Neural progenitor cell (in vitro differentiated cells): ENCODE measurements at regions not wholly inside any gene's neighbourhood (a gene's known extent, or its start where the extent isn't known, plus 50 kb on each side); places are given as distances from the start of the nearest gene placed in this dataset.
A peak's percentile ranks its signal among the peaks of the same experiment; 100 is the strongest.

ENCODE experiments used
- DNase-seq: peaks from one replicate; pipeline ENCODE4 v3.0.0-alpha.2; 2016; ENCODE audit warnings: low spot score
- H2AFZ ChIP-seq: fragments of 200-600 bp; sonication (generic); replicated peaks from 2 replicates; pipeline ENCODE4 v1.6.1; 2016; ENCODE audit warnings: antibody characterized with exemption
- H3F3A ChIP-seq: fragments of 200-600 bp; sonication (generic); 2 replicates; pipeline ENCODE4 v1.6.1; 2016; ENCODE audit warnings: antibody characterized with exemption, low read depth
- H3K27ac ChIP-seq: fragments of 200-600 bp; sonication (generic); 2 replicates; pipeline ENCODE4 v1.5.1; 2016; ENCODE audit warnings: mild to moderate bottlenecking
- H3K27me3 ChIP-seq: fragments of 200-600 bp; sonication (generic); 2 replicates; pipeline ENCODE4 v1.6.1; 2016; ENCODE audit warnings: mild to moderate bottlenecking, moderate library complexity
- H3K36me3 ChIP-seq: fragments of 200-600 bp; sonication (generic); 2 replicates; pipeline ENCODE4 v1.5.1; 2016
- H3K4me1 ChIP-seq: fragments of 200-600 bp; sonication (generic); 2 replicates; pipeline ENCODE4 v1.6.1; 2016; ENCODE audit warnings: mixed run types
- H3K4me2 ChIP-seq: fragments of 200-600 bp; sonication (generic); 2 replicates; pipeline ENCODE4 v1.6.1; 2016
- H3K4me3 ChIP-seq: fragments of 200-600 bp; sonication (generic); 2 replicates; pipeline ENCODE4 v1.5.1; 2016
- H3K79me2 ChIP-seq: fragments of 200-600 bp; sonication (generic); 2 replicates; pipeline ENCODE4 v1.6.1; 2016; ENCODE audit warnings: low read depth
- H3K9ac ChIP-seq: fragments of 200-600 bp; sonication (generic); 2 replicates; pipeline ENCODE4 v1.6.1; 2016
- H3K9me3 ChIP-seq: fragments of 200-600 bp; sonication (generic); 2 replicates; pipeline ENCODE4 v1.5.1; 2016; ENCODE audit warnings: low read depth
- H4K20me1 ChIP-seq: fragments of 200-600 bp; sonication (generic); 2 replicates; pipeline ENCODE4 v1.6.1; 2016; ENCODE audit warnings: low read depth
- H3K27ac Mint-ChIP-seq: 3 replicates; pipeline ENCODE4 v1.8.0; 2021; ENCODE audit warnings: mixed read lengths
- H3K27me3 Mint-ChIP-seq: 2 replicates; pipeline ENCODE4 v1.8.0; 2022; ENCODE audit warnings: low read depth, mild to moderate bottlenecking, inconsistent platforms, moderate library complexity, mixed read lengths; ENCODE audit not compliant: insufficient read depth
- H3K36me3 Mint-ChIP-seq: 3 replicates; pipeline ENCODE4 v1.8.0; 2021; ENCODE audit warnings: mixed read lengths
- H3K4me1 Mint-ChIP-seq: 3 replicates; pipeline ENCODE4 v1.8.0; 2021; ENCODE audit warnings: mixed read lengths
- H3K4me3 Mint-ChIP-seq: 3 replicates; pipeline ENCODE4 v1.8.0; 2021; ENCODE audit warnings: mild to moderate bottlenecking, moderate library complexity, mixed read lengths
- H3K9me3 Mint-ChIP-seq: 3 replicates; pipeline ENCODE4 v1.8.0; 2020; ENCODE audit warnings: mixed read lengths
- EZH2 ChIP-seq: fragments of 200-600 bp; sonication (generic); IDR thresholded peaks from 2 replicates; pipeline ENCODE4 v1.6.1; 2017; ENCODE audit warnings: antibody characterized with exemption, mild to moderate bottlenecking, moderate library complexity
- EZH2phosphoT487 ChIP-seq: fragments of 200-600 bp; sonication (generic); IDR thresholded peaks from 2 replicates; pipeline ENCODE4 v1.6.1; 2017; ENCODE audit warnings: antibody characterized with exemption
- TF ChIP-seq, protein P1 (sequence below): fragments of 200-600 bp; sonication (generic); IDR thresholded peaks from 2 replicates; pipeline ENCODE4 v1.5.1; 2017; ENCODE audit warnings: antibody characterized with exemption, mild to moderate bottlenecking

DNA sequence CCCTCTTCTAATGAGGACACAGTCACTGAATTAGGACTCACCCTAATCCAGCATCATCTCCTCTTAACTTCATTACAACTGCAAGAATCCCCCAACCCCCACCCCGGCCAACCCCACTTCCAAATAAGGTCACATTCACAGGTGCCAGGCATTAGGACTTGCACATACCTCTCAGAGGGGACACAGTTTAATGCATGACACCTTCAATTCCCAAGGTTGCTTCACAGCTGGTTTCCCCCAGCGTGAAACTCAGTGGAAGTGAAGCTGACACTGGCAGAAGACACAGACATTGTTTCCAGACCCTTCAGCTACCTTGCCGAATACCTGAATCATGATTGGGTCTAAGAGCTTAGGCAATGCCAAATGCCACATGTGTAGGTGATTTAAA lies 217.0 kb upstream of the DYNLRB2 start:
- peak overlapping the region; percentile 6 for H3K27ac Mint-ChIP-seq
- Histone ChIP-seq H3K9ac (no peak overlapping the region), H3K36me3 (no peaks in the 10 kb centered on the region), H3K4me3 (no peak overlapping the region), H2AFZ (no peak overlapping the region), H3K9me3 (no peaks in the 10 kb centered on the region), H3K4me2 (peak overlapping the region; percentile 43), H3K4me1 (peaks cover 33% of the 10 kb centered on the region), H3F3A (peaks cover 3% of the 10 kb centered on the region), H3K79me2 (no peaks in the 10 kb centered on the region), H4K20me1 (no peaks in the 10 kb centered on the region), H3K27ac (no peak overlapping the region), H3K27me3 (no peaks in the 10 kb centered on the region)
- no peak for DNase-seq
- H3K4me1 Mint-ChIP-seq: peaks cover 22% of the 10 kb centered on the region
- H3K9me3 Mint-ChIP-seq: peaks cover 3% of the 10 kb centered on the region
- no peak overlapping the region for H3K4me3 Mint-ChIP-seq
- TF ChIP-seq EZH2: no peak
- no peak for TF ChIP-seq EZH2phosphoT487
- TF ChIP-seq, protein P1, sequence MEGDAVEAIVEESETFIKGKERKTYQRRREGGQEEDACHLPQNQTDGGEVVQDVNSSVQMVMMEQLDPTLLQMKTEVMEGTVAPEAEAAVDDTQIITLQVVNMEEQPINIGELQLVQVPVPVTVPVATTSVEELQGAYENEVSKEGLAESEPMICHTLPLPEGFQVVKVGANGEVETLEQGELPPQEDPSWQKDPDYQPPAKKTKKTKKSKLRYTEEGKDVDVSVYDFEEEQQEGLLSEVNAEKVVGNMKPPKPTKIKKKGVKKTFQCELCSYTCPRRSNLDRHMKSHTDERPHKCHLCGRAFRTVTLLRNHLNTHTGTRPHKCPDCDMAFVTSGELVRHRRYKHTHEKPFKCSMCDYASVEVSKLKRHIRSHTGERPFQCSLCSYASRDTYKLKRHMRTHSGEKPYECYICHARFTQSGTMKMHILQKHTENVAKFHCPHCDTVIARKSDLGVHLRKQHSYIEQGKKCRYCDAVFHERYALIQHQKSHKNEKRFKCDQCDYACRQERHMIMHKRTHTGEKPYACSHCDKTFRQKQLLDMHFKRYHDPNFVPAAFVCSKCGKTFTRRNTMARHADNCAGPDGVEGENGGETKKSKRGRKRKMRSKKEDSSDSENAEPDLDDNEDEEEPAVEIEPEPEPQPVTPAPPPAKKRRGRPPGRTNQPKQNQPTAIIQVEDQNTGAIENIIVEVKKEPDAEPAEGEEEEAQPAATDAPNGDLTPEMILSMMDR: no peak
- H3K27me3 Mint-ChIP-seq: peaks cover 8% of the 10 kb centered on the region
- no peaks in the 10 kb centered on the region for H3K36me3 Mint-ChIP-seq

DNA sequence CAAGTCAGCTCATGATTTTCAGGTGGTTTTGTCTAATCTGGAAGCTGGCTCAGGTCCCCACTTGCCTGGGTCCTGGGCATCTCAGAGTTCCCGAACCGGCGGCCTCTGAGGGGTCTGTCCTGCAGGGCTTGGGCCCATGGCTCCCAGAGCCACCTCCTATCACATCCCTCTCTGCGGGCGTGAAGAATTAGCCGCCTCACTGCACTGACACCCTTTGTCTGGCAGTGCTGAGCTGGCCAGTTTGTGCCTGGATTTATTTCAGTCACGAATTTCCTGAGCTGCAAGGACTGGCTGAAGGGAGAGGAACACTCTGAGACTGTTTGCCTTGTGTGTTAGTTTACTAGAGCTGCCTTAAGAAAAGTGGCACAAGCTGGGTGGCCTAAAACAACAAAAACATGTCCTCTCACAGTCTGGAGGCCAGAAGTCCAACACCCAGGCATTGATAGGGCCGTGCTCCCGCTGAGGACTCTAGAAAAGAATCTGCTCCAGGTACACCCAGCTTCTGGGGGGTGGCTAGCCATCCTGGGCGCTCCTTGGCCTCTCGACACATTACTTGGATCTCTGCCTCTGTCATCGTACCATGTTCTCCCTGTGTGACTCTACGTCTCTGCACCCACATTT lies 217.5 kb upstream of the DYNLRB2 start:
- no peak overlapping the region for H3K4me3 ChIP-seq
- peaks cover 33% of the 10 kb centered on the region for H3K4me1 ChIP-seq
- no peaks in the 10 kb centered on the region for H3K9me3 ChIP-seq
- Mint-ChIP-seq H3K4me3 (no peak overlapping the region), H3K27ac (peak overlapping the region; percentile 6), H3K36me3 (no peaks in the 10 kb centered on the region), H3K27me3 (peaks cover 8% of the 10 kb centered on the region), H3K9me3 (no peaks in the 10 kb centered on the region), H3K4me1 (peaks cover 22% of the 10 kb centered on the region)
- H3K36me3 ChIP-seq: no peaks in the 10 kb centered on the region
- H3K27me3 ChIP-seq: no peaks in the 10 kb centered on the region
- no peak overlapping the region for H3K27ac ChIP-seq
- no peak overlapping the region for H3K9ac ChIP-seq
- no peaks in the 10 kb centered on the region for H4K20me1 ChIP-seq
- peak; percentile 66 for DNase-seq
- peaks cover 3% of the 10 kb centered on the region for H3F3A ChIP-seq
- H2AFZ ChIP-seq: peak overlapping the region; percentile 18
- peak overlapping the region; percentile 43 for H3K4me2 ChIP-seq
- H3K79me2 ChIP-seq: no peaks in the 10 kb centered on the region
- no peak for TF ChIP-seq EZH2phosphoT487

DNA sequence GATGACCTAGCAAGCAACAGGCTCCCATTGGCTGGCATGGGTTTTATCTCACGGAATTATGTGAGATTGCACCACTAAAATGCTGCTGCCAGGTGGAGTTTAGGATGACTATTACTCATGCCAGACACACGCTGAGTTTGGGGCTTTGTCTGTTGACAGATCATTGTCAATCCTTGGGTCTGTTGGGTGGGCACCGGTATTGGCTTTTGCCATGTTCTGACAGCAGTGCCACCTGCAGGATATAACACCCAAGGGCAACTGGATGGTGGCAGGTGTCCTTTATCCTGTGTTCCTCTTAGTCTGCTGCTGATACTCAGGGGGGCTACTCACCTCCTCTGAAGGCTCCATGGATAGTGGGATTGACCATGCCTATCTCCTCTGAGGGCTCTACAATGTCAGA lies 221.6 kb upstream of the DYNLRB2 start:
- peaks cover 2% of the 10 kb centered on the region for H3K9me3 Mint-ChIP-seq
- Histone ChIP-seq H3K4me1 (peaks cover 16% of the 10 kb centered on the region), H3K27ac (no peak overlapping the region), H2AFZ (no peak overlapping the region), H3K79me2 (no peaks in the 10 kb centered on the region), H4K20me1 (no peaks in the 10 kb centered on the region), H3K4me3 (no peak overlapping the region), H3K9me3 (no peaks in the 10 kb centered on the region), H3K36me3 (no peaks in the 10 kb centered on the region), H3K27me3 (no peaks in the 10 kb centered on the region), H3K9ac (no peak overlapping the region), H3K4me2 (no peak overlapping the region), H3F3A (peaks cover 3% of the 10 kb centered on the region)
- H3K4me1 Mint-ChIP-seq: peaks cover 19% of the 10 kb centered on the region
- no peak overlapping the region for H3K4me3 Mint-ChIP-seq
- peaks cover 3% of the 10 kb centered on the region for H3K27me3 Mint-ChIP-seq
- H3K36me3 Mint-ChIP-seq: no peaks in the 10 kb centered on the region
- H3K27ac Mint-ChIP-seq: no peak overlapping the region
- DNase-seq: no peak
- TF ChIP-seq, protein P1: no peak
- TF ChIP-seq EZH2 (no peak), EZH2phosphoT487 (no peak)

DNA sequence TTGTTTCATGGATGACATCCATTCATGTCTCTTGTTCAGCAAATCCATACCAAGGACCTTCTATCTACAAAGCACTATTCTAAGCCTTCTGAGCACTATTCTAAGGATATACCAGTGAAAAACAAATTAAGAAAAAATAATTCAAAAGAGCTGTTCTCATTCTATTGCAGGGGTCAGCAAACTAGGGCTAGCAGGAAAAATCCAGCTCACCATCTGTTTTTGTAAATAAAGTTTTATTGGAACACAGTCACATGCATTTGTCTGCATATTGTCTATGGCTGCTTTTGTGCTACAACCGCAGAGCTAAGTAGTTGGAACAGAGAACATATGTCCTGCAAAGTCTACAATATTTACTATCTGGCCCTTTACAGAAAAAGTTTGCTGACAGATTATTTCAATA lies 222.7 kb upstream of the DYNLRB2 start:
- no peaks in the 10 kb centered on the region for H3K9me3 ChIP-seq
- no peaks in the 10 kb centered on the region for H3K79me2 ChIP-seq
- H3K27me3 ChIP-seq: no peaks in the 10 kb centered on the region
- H3K9ac ChIP-seq: no peak overlapping the region
- H3F3A ChIP-seq: no peaks in the 10 kb centered on the region
- Mint-ChIP-seq H3K27ac (no peak overlapping the region), H3K4me3 (no peak overlapping the region), H3K36me3 (no peaks in the 10 kb centered on the region), H3K9me3 (peaks cover 2% of the 10 kb centered on the region), H3K4me1 (peaks cover 10% of the 10 kb centered on the region), H3K27me3 (peaks cover 3% of the 10 kb centered on the region)
- H2AFZ ChIP-seq: no peak overlapping the region
- no peak overlapping the region for H3K27ac ChIP-seq
- no peaks in the 10 kb centered on the region for H4K20me1 ChIP-seq
- H3K4me3 ChIP-seq: no peak overlapping the region
- H3K36me3 ChIP-seq: no peaks in the 10 kb centered on the region
- no peak for DNase-seq
- H3K4me1 ChIP-seq: peaks cover 5% of the 10 kb centered on the region
- TF ChIP-seq EZH2phosphoT487: no peak
- no peak overlapping the region for H3K4me2 ChIP-seq
